Stomach (tissue), 8 donors: ENCODE measurements at regions not wholly inside any gene's neighbourhood (a gene's known extent, or its start where the extent isn't known, plus 50 kb on each side); places are given as distances from the start of the nearest gene placed in this dataset.

ENCODE experiments used
- DNase-seq, 2 donors: peaks; one replicate each; pipeline versions ENCODE4 v3.0.0 to v3.0.0-alpha.2; 2013 to 2019
- H3K27ac ChIP-seq, 5 donors: fragments of 200-600 bp in 4 of 5; sonication (generic) in 4 of 5; one replicate each; pipeline ENCODE4 v1.5.1; 2013 to 2019; ENCODE audit warnings: mild to moderate bottlenecking in 1 of 5, moderate library complexity in 1 of 5
- H3K27me3 ChIP-seq, 3 donors: fragments of 200-600 bp; sonication (generic); one replicate each; pipeline ENCODE4 v1.5.1; 2017 to 2019; ENCODE audit warnings: mixed run types in 1 of 3
- H3K36me3 ChIP-seq, 4 donors: fragments of 200-600 bp; sonication (generic); 1 replicate in 3 of 4; 2 replicates in 1 of 4; pipeline ENCODE4 v1.5.1; 2016 to 2019
- H3K4me1 ChIP-seq, 4 donors: fragments of 200-600 bp; sonication (generic); one replicate each; pipeline ENCODE4 v1.5.1; 2016 to 2019
- H3K4me3 ChIP-seq, 4 donors: fragments of 200-600 bp; sonication (generic) in 3 of 4; one replicate each; pipeline ENCODE4 v1.5.1; 2016 to 2019; ENCODE audit warnings: mild to moderate bottlenecking in 1 of 4
- H3K9me3 ChIP-seq, 4 donors: fragments of 200-600 bp; sonication (generic); one replicate each; pipeline ENCODE4 v1.5.1; 2016 to 2019
- CTCF ChIP-seq, 7 experiments: fragments of 450-650 bp in 4 of 7; fragments of 200-600 bp in 3 of 7; sonication (generic) in 3 of 7; IDR thresholded peaks; one replicate each; pipeline ENCODE4 v1.5.1; 2016 to 2019; ENCODE audit warnings: antibody characterized with exemption in 7 of 7, control low read depth in 2 of 7, mild to moderate bottlenecking in 1 of 7
- EP300 ChIP-seq: sonication (generic); formaldehyde crosslinking; IDR thresholded peaks from one replicate; pipeline ENCODE4 v1.6.1; 2017; ENCODE audit warnings: antibody characterized with exemption
- POLR2A ChIP-seq, 4 donors: fragments of 450-650 bp; IDR thresholded peaks; one replicate each; pipeline ENCODE4 v1.6.1; 2016; ENCODE audit warnings: antibody characterized with exemption in 4 of 4, control low read depth in 2 of 4, mild to moderate bottlenecking in 1 of 4, moderate library complexity in 1 of 4
- POLR2AphosphoS5 ChIP-seq, 3 donors: sonication (generic); formaldehyde crosslinking; IDR thresholded peaks; one replicate each; pipeline ENCODE4 v1.6.1; 2016; ENCODE audit warnings: antibody characterized with exemption in 3 of 3
- WGBS, 5 donors: extraction: QIAGEN DNeasy Blood & Tissue Kit in 3 of 5; methylation state at CpG; one replicate each; pipeline versions ENCODE4 v1.1.5 to v1.1.7; 2013 to 2018; 5-methylcytosine and 5-hydroxymethylcytosine counted together
- intact Hi-C: fragments of 100-400 bp; cut with DNase I; formaldehyde crosslinking; loops from one replicate; pipeline ENCODE4 v1.15.1; 2023; ENCODE audit warnings: low total_unique reads
- donor health status: healthy with polysubstance abuse.
- donor health status: Bipolar disorder and iron deficiency.
- donor health status: healthy.

GRCh38 chr18:71020342-71021029 is 731.6 kb downstream of the SOCS6 start:
- WGBS, 5 donors = 71 to 79% (median 76%) methylated on average over 3 of the region's 3 CpGs
- Histone ChIP-seq H3K4me1 (no peaks in the 10 kb centered on the region), H3K4me3 (no peak overlapping the region), H3K9me3 (peaks cover 0 to 6% (median 0%) of the 10 kb centered on the region in 4 donors), H3K27me3 (no peaks in the 10 kb centered on the region), H3K27ac (no peak overlapping the region), H3K36me3 (no peaks in the 10 kb centered on the region)
- DNase-seq = no peak
- TF ChIP-seq POLR2A (IDR thresholded peaks at IDR 0.05) (no peak), EP300 (no peak), CTCF (IDR thresholded peaks at IDR 0.05) (no peak), POLR2AphosphoS5 (IDR thresholded peaks at IDR 0.05) (no peak)
- intact Hi-C loops = no loop called here

GRCh38 chr18:71018816-71019215 is 730.0 kb downstream of the SOCS6 start:
- intact Hi-C loops = no loop called here
- H3K27ac ChIP-seq = no peak overlapping the region
- H3K27me3 ChIP-seq = no peaks in the 10 kb centered on the region
- TF ChIP-seq POLR2A (IDR thresholded peaks at IDR 0.05) (no peak), EP300 (no peak), CTCF (IDR thresholded peaks at IDR 0.05) (no peak), POLR2AphosphoS5 (IDR thresholded peaks at IDR 0.05) (no peak)
- no peaks in the 10 kb centered on the region for H3K36me3 ChIP-seq
- H3K4me3 ChIP-seq = no peak overlapping the region
- H3K4me1 ChIP-seq = no peaks in the 10 kb centered on the region
- peaks cover 0 to 6% (median 0%) of the 10 kb centered on the region in 4 donors for H3K9me3 ChIP-seq
- DNase-seq = no peak

GRCh38 chr18:71012789-71013188 is 723.9 kb downstream of the SOCS6 start:
- no peaks in the 10 kb centered on the region for H3K4me1 ChIP-seq
- no peak for TF ChIP-seq POLR2A (IDR thresholded peaks at IDR 0.05)
- no peak for DNase-seq
- H3K27me3 ChIP-seq = no peaks in the 10 kb centered on the region
- no peak overlapping the region for H3K4me3 ChIP-seq
- peaks cover 0 to 6% (median 0%) of the 10 kb centered on the region in 4 donors for H3K9me3 ChIP-seq
- H3K36me3 ChIP-seq = no peaks in the 10 kb centered on the region
- 65 to 86% (median 86%) methylated on average over 1 of the region's 1 CpG for WGBS, 5 donors
- no peak overlapping the region for H3K27ac ChIP-seq
- intact Hi-C loops = no loop called here

GRCh38 chr18:71011389-71011788 is 722.5 kb downstream of the SOCS6 start:
- Histone ChIP-seq H3K27me3 (no peaks in the 10 kb centered on the region), H3K4me1 (no peaks in the 10 kb centered on the region), H3K27ac (no peak overlapping the region), H3K4me3 (no peak overlapping the region), H3K36me3 (no peaks in the 10 kb centered on the region), H3K9me3 (peaks cover 0 to 6% (median 0%) of the 10 kb centered on the region in 4 donors)
- no peak for DNase-seq
- no peak for TF ChIP-seq EP300
- TF ChIP-seq POLR2AphosphoS5 (IDR thresholded peaks at IDR 0.05) = no peak
- TF ChIP-seq POLR2A (IDR thresholded peaks at IDR 0.05) = no peak
- TF ChIP-seq CTCF (IDR thresholded peaks at IDR 0.05) = no peak
- 46 to 66% (median 56%) methylated on average over 2 of the region's 2 CpGs for WGBS, 5 donors
- intact Hi-C loops = no loop called here

- H3K4me3 ChIP-seq = no peak overlapping the region
- intact Hi-C loops = no loop called here
- no peak overlapping the region for H3K27ac ChIP-seq
- no peaks in the 10 kb centered on the region for H3K36me3 ChIP-seq
- no peaks in the 10 kb centered on the region for H3K4me1 ChIP-seq
- TF ChIP-seq EP300 (no peak), POLR2A (IDR thresholded peaks at IDR 0.05) (no peak), CTCF (IDR thresholded peaks at IDR 0.05) (no peak), POLR2AphosphoS5 (IDR thresholded peaks at IDR 0.05) (no peak)
- H3K9me3 ChIP-seq = no peaks in the 10 kb centered on the region
- WGBS, 5 donors = 55 to 65% (median 63%) methylated on average over 3 of the region's 3 CpGs
- DNase-seq = no peak
- no peaks in the 10 kb centered on the region for H3K27me3 ChIP-seq
Measured at GRCh38 chr18:71008257-71008656, 719.4 kb downstream of the SOCS6 start.
